DOHH2 (cell line): ENCODE measurements at regions not wholly inside any gene's neighbourhood (a gene's known extent, or its start where the extent isn't known, plus 50 kb on each side); places are given as distances from the start of the nearest gene placed in this dataset.

ENCODE experiments used
- H3F3A ChIP-seq: fragments of 200-600 bp; sonication (generic), shearing (Covaris generic); 2 replicates; pipeline ENCODE4 v1.6.0; 2016; ENCODE audit warnings: antibody characterized with exemption, mild to moderate bottlenecking; ENCODE audit not compliant: control insufficient read depth, insufficient read depth
- H3K27ac ChIP-seq: fragments of 200-600 bp; sonication (generic); 2 replicates; pipeline ENCODE4 v1.5.1; 2014; ENCODE audit warnings: low read depth, mild to moderate bottlenecking, low read length, moderate library complexity
- H3K27me3 ChIP-seq: fragments of 200-600 bp; sonication (generic); 2 replicates; pipeline ENCODE4 v1.6.1; 2014; ENCODE audit warnings: mild to moderate bottlenecking, low read length, mixed read lengths; ENCODE audit not compliant: control insufficient read depth
- H3K36me3 ChIP-seq: fragments of 200-600 bp; sonication (generic); 2 replicates; pipeline ENCODE4 v1.6.1; 2014; ENCODE audit warnings: mild to moderate bottlenecking, low read length, moderate library complexity, mixed read lengths; ENCODE audit not compliant: control insufficient read depth
- H3K4me1 ChIP-seq: fragments of 200-600 bp; sonication (generic); 2 replicates; pipeline ENCODE4 v1.6.1; 2014; ENCODE audit warnings: mild to moderate bottlenecking, low read length, mixed read lengths; ENCODE audit not compliant: control insufficient read depth
- H3K4me2 ChIP-seq: fragments of 200-600 bp; sonication (generic); 2 replicates; pipeline ENCODE4 v1.6.0; 2014; ENCODE audit warnings: mild to moderate bottlenecking, low read length, moderate library complexity
- H3K4me3 ChIP-seq: fragments of 200-600 bp; sonication (generic); 2 replicates; pipeline ENCODE4 v1.5.1; 2014; ENCODE audit warnings: mild to moderate bottlenecking, low read length, mixed read lengths
- H3K79me2 ChIP-seq: fragments of 200-600 bp; sonication (generic); 2 replicates; pipeline ENCODE4 v1.6.1; 2014; ENCODE audit warnings: mild to moderate bottlenecking, low read length, mixed read lengths; ENCODE audit not compliant: control insufficient read depth
- H3K9me2 ChIP-seq: fragments of 200-600 bp; sonication (generic); replicated peaks from 2 replicates; pipeline ENCODE4 v1.6.1; 2014; ENCODE audit warnings: mild to moderate bottlenecking, low read length, mixed read lengths; ENCODE audit not compliant: control insufficient read depth
- H3K9me3 ChIP-seq: fragments of 200-600 bp; sonication (generic); 2 replicates; pipeline ENCODE4 v1.6.1; 2014; ENCODE audit warnings: antibody characterized with exemption, low read length, mixed read lengths; ENCODE audit not compliant: control insufficient read depth, insufficient read depth
- H4K20me1 ChIP-seq: fragments of 200-600 bp; sonication (generic); 2 replicates; pipeline ENCODE4 v1.6.0; 2014; ENCODE audit warnings: low read depth, mild to moderate bottlenecking, antibody characterized with exemption, low read length, moderate library complexity; ENCODE audit not compliant: control insufficient read depth, insufficient read depth
- EZH2phosphoT487 ChIP-seq: fragments of 200-600 bp; sonication (generic); IDR thresholded peaks from 2 replicates; pipeline ENCODE4 v1.6.1; 2017; ENCODE audit warnings: borderline replicate concordance, mild to moderate bottlenecking, antibody characterized with exemption, low read length, moderate library complexity, mixed read lengths
- TF ChIP-seq, protein P1 (sequence below): fragments of 200-600 bp; sonication (generic); IDR thresholded peaks from one replicate; pipeline ENCODE4 v1.5.1; 2014; ENCODE audit warnings: antibody characterized with exemption, mild to moderate bottlenecking, low read depth, low read length; ENCODE audit not compliant: poor library complexity, severe bottlenecking

GRCh38 chr13:30112602-30113435 lies 194.5 kb downstream of the KATNAL1 start:
- Histone ChIP-seq H3K9me2 (no peaks in the 10 kb centered on the region), H3K4me2 (peak overlapping the region; percentile 65), H3K27me3 (peaks cover 16% of the 10 kb centered on the region), H4K20me1 (no peaks in the 10 kb centered on the region), H3K4me3 (peak overlapping the region; percentile 64), H3K4me1 (peaks cover 20% of the 10 kb centered on the region), H3F3A (no peaks in the 10 kb centered on the region), H3K9me3 (no peaks in the 10 kb centered on the region), H3K27ac (no peak overlapping the region), H3K36me3 (no peaks in the 10 kb centered on the region), H3K79me2 (no peaks in the 10 kb centered on the region)
- TF ChIP-seq, protein P1, sequence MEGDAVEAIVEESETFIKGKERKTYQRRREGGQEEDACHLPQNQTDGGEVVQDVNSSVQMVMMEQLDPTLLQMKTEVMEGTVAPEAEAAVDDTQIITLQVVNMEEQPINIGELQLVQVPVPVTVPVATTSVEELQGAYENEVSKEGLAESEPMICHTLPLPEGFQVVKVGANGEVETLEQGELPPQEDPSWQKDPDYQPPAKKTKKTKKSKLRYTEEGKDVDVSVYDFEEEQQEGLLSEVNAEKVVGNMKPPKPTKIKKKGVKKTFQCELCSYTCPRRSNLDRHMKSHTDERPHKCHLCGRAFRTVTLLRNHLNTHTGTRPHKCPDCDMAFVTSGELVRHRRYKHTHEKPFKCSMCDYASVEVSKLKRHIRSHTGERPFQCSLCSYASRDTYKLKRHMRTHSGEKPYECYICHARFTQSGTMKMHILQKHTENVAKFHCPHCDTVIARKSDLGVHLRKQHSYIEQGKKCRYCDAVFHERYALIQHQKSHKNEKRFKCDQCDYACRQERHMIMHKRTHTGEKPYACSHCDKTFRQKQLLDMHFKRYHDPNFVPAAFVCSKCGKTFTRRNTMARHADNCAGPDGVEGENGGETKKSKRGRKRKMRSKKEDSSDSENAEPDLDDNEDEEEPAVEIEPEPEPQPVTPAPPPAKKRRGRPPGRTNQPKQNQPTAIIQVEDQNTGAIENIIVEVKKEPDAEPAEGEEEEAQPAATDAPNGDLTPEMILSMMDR: peak; percentile 91
- no peak for TF ChIP-seq EZH2phosphoT487

DNA sequence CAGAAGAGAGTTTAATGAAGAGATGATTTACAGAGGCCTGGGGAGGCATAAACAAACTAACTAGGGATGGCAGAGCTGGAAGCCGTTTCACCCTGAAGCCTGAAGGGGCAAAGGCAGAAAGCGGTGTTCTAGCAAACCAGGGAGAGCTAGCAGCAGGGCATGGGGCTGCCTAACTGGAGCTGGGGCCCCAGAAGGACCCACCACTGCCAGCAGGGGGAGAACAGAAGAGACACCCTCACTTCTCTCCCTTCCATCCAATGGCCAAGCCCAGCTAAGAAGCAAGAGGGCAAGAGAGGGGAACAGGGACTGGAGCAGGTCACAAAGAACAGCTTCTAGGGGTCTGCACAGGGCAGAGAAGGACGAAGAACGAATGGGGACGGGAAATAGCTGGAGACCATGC lies 195.5 kb downstream of the KATNAL1 start:
- Histone ChIP-seq H3K27ac (no peak overlapping the region), H3F3A (no peaks in the 10 kb centered on the region), H3K36me3 (no peaks in the 10 kb centered on the region), H3K27me3 (peaks cover 16% of the 10 kb centered on the region), H3K9me3 (no peaks in the 10 kb centered on the region), H3K4me2 (no peak overlapping the region), H3K4me1 (peaks cover 20% of the 10 kb centered on the region), H4K20me1 (no peaks in the 10 kb centered on the region), H3K79me2 (no peaks in the 10 kb centered on the region), H3K4me3 (no peak overlapping the region), H3K9me2 (no peaks in the 10 kb centered on the region)
- TF ChIP-seq, protein P1: peak; percentile 41
- no peak for TF ChIP-seq EZH2phosphoT487

- no peaks in the 10 kb centered on the region for H4K20me1 ChIP-seq
- TF ChIP-seq, protein P1: no peak
- TF ChIP-seq EZH2phosphoT487: no peak
- no peaks in the 10 kb centered on the region for H3K36me3 ChIP-seq
- no peak overlapping the region for H3K4me2 ChIP-seq
- no peaks in the 10 kb centered on the region for H3K9me2 ChIP-seq
- peaks cover 18% of the 10 kb centered on the region for H3K27me3 ChIP-seq
- H3K27ac ChIP-seq: no peak overlapping the region
- H3K4me1 ChIP-seq: peaks cover 20% of the 10 kb centered on the region
- H3K9me3 ChIP-seq: no peaks in the 10 kb centered on the region
- H3K4me3 ChIP-seq: no peak overlapping the region
- no peaks in the 10 kb centered on the region for H3K79me2 ChIP-seq
- no peaks in the 10 kb centered on the region for H3F3A ChIP-seq
These were observed 196.9 kb downstream of the KATNAL1 start for GRCh38 chr13:30110301-30111070.
